Stimulated activated CD8-positive, alpha-beta memory T cell treated with anti-CD3 and anti-CD28 coated beads, Interleukin-12 subunit alpha, Interleukin-12 subunit beta, amount 100 ng/mL, for 4 hours (primary cell): ENCODE measurements at regions not wholly inside any gene's neighbourhood (a gene's known extent, or its start where the extent isn't known, plus 50 kb on each side); places are given as distances from the start of the nearest gene placed in this dataset.

Source experiments
- DNase-seq: peaks from one replicate; pipeline ENCODE4 v3.0.0-alpha.2; 2020; ENCODE audit warnings: low read depth

DNA sequence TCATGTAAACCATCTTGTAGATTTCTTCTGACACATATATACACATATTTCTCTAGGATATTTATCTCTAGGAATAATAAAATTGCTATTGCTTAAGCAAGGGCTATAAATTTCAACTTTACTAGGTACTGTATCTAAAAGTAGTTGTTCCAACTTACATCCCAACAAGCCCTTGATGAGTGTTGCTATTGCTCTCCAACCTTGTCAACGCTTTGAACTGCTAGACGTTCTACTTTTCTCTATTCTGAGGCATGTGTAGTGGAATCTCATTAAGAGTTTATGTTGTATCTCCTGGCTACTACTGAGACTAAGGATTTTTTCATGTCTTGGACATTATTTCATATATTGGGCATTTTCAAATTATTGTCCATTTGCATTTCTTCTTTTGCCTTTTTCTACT, 321.5 kb upstream of the SOX5 start:
- DNase-seq: no peak

DNA sequence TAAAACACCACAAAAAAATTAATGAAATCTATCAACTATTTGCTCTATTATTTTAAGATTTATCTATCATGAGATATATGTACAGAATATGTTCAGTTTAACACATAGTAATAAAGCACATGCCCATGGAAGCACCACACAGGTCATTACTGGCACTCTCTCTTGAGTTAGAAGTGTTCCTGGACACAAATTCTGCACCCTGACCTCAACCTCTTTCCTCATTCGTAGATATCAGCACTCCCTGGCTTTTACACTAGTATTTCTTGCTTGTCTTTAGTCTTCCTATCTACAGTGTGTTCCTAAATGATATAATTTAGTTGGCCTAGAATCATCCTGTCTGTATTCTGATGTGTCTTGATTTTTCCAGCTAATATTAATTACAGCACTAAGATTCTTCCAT, 321.0 kb upstream of the SOX5 start:
- DNase-seq: no peak

DNA sequence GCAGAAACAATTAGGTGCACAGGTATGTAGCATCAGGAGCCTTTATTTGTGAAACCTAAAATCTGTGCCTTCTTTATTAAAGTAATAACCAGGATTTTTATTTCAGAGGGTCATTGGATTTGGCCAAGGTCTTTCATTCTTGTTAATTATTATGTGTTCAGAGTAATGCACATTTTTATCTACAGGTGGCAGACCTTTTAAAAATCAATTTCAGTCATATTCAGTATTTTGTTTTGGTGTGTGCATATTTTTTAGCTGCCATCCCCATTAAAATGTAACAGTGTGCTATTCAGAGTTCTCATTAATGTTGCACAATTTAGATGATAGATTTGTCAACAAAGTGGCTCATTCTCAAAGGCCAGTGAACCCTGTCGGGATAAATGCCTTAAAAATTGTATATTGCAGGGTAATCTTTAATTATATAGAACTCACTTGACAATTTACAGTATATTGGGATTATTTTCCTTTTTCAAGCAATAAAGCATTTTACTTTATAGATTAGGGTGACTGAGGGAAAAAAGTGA, 319.3 kb upstream of the SOX5 start:
- DNase-seq: no peak

DNA sequence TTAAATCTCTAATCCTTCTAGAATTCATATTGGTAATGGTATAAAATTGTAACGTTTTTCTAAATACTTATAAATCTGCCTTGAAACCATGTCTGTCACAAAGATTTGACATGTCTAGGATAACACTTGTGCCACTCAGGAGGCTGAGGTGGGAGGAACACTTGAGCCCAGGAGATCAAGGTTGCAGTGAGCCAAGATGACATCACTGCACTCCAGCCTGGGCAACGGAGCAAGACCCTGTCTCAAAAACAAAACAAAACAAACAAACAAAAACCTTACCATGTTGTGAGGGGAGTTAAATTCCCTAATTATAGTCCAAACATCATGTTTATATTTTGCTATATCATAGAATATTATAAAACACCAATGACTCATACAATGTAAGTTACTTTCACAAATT, 317.5 kb upstream of the SOX5 start:
- DNase-seq: no peak

DNA sequence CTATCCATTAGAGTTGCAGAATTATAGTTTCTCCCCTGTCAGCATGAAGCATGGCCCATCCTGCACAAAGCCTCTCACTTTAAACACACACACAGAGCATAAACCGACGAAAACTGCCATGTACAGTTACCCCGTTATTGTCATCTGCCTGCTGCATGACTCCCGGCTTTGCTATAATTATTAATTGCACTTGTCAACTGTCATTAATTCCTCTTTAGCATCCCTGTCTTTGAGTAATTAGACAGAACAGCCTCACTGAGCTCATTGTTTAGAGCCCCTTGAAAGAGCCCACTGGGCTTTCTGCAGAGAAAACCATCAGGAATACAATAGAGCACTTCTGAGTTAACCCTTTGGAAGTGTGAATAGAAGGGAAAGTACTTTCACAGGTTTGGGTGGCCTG, 307.2 kb upstream of the SOX5 start:
- no peak for DNase-seq

DNA sequence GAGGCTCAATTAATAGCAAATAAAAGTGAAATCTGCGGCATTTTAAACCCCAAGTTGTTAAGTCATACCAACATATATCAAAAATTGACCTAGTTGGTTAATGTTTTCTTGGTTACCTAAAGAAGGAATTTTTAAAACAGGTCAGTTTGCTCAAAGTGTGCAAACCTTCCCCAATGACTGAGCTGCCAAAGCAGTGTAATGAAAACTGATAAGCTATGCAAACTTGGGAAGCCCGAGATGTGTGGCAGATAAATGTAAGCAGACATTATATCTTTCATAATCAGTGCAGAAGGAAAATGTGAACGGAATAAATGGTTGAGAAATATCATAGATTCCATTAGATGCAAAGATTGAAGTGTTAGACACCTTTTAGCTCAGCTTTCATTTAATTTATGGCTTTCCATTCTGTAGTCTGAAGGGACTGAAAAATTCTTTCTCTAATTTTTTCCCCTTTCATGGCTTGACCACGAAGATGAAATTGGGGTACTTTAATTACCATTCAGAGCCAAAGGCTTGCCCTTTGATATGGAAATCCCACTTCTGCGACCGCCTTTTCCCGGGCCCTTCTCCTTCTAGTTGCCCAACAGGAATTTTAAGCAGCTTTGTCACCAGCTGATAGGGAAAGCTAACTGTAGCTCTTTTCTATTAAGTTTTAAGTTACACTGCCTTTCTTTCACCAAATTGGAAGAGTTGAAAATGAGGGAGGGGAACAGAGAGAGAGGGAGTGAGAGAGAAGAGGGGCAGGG, 306.6 kb upstream of the SOX5 start:
- no peak for DNase-seq

DNA sequence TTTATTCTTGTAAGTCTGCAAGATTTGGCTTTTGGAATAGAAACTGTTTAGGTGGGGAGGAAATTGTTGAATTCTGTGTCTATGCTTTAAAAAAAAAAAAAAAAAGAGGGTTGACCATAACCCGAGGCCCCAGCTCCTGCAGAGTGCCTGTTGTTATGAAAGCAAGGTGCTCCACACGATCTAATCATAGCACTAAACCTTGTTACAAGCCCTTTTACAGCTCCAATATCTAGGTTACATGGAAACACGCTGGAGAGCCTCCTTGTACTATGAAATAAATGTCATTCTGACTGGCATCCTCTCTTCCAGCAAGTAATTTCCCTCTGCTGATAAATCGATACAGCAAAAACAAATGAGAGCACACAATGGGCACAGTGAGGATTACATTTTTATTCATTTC, 303.1 kb upstream of the SOX5 start:
- no peak for DNase-seq

DNA sequence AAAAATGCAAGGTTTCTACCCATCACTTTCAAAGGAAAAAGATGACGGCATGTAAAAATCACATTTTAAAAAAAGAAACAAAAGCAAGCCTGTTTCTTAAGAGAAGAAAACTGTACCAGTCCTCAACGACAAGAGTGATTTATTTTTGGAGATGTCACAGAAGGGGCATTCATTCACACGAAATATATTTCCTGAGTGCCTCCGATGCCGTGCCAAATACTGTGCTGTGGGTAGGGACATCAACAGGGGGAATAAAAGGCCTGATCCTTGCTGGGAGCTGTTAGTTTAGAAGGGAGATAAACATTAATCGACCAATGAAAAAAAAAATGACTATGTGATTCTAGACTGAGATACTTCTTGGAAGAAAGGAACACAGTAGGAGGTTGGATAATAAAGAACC, 297.5 kb upstream of the SOX5 start:
- no peak for DNase-seq

DNA sequence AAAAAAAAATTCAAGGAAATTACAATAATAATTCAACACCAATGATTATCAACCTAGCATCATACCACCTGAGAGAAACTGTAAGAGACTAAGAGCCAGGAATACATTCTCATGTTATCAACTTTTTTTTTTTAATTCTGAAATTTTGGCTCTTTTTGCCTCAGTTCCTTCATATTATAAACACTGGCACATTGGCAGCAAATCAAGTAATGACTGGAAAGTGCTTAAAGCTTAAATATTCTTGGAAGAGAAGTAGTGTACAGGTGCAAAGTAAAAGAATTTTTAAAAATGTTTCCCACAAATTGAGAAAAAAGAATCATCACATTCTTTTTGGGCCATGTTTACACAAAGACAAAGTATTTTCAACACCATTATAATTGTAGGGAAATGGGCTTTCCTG, 296.9 kb upstream of the SOX5 start:
- DNase-seq: no peak

DNA sequence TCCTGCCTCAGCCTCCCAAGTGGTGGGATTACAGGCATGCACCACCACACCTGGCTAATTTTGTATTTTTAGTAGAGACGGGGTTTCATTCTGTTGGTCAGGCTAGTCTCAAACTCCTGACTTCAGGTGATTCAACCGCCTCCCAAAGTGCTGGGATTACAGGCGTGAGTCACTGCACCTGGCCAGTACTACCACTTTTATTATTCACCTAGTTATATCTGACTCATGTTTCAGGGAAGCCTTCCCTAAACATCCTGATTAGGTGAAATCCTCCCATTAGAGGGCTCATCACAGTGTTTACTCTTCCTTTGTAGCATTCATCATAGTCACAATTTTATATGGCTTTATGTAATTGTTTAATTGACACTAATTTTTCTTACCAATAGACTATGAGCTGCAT, 295.3 kb upstream of the SOX5 start:
- no peak for DNase-seq

DNA sequence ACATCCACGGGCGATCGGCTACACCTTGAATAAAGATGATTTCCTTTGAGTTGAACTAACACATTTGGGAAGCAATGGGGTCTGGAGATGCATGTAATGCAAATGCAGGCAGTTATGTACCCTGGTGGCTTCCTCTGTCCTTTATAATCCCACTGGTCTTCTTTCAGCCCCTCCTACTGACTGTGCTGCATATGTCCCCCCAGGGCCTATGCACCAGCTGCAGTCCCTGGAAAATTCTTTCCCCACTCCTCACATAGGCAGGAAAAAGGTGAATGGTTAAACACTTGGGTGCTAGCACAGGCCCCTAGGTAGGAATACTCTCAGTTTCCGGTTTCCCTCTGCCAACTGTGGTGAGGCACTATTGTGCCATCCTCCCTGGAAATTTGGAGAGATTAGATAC, 294.8 kb upstream of the SOX5 start:
- no peak for DNase-seq

DNA sequence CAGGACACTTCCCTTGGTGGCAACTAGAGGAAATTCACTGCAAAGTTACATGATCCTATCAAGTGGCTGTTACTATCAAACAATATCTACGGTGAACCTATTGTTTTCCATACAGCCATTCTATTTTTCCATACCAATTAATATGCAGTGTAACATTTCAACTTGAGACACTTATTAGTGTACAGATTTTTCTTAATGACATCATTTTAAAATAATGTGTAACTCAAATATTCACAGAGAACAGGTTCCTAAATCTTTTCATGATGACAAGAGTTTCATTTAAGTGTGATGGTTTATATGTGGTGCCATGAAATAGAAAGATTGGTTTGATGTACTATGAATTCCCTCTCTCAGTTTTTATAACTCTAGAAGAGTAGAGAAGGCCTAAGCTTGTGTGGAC, 291.2 kb upstream of the SOX5 start:
- no peak for DNase-seq

DNA sequence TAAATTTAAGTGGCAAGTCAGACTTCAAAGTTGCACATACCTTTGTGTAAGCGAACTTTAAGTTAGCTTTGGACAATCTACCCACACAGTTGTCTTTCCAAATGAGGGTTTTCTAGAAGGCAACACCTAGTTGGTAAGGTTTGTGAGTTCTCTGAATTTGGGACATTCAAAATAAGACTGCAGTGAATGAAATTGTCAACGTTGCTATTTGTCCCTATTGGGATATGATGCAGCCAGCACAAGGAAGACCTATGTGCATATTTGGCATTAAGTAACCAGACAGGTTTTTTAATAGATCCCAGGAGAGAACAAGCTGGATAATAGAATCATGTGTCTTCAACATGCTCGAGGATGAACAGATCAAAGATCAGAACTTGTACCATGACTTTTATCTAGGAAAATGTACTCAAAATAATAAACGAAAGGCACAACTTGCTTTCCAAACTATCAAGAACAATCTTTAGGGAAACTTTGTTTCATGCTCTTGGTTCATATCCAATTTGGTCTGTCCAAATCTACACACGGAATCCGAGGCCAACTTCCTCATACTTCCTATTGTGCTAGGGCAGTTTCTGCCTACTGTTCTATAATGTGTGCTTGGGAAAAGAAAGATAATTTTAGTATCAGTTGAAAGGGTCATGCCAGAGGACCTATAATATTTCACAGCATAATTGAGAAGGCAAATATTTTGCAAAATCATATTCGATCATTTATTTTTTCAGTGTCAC, 284.2 kb upstream of the SOX5 start:
- no peak for DNase-seq

DNA sequence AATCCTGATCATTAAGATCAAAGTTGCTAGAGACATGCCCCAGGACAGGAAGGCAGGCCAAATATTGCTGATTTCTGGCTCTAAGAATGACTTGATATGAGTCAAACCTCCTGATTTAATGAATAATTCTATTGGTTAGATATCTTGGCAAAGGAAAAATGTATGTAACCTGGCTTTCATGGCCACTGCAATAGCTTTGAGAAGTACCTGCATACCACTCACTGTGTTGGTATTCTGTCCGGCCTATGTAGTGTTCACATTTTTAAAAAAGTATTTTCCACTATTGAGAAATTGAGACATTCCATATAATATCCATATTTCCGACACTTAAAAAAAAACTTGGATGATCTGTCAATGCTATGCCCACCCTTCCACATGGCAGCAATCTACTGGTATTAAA, 283.1 kb upstream of the SOX5 start:
- DNase-seq: no peak

DNA sequence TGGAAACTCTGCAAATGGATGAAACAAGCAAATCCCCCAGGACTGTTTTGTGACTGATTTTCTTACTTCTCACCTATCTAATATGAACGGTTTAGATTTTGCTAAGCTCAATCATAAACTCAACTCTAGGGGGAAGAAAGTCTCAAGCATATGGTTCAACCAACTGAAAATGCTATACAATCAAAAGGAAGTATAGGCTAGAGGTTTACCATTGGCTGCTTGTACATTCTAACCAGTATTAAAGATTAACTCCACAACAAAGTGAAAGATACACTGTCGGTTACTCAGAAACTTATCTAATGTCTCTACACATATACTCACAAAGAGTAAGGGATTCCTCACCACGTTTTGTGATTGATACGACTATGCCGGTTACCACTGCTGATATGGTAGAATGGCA, 281.8 kb upstream of the SOX5 start:
- no peak for DNase-seq

DNA sequence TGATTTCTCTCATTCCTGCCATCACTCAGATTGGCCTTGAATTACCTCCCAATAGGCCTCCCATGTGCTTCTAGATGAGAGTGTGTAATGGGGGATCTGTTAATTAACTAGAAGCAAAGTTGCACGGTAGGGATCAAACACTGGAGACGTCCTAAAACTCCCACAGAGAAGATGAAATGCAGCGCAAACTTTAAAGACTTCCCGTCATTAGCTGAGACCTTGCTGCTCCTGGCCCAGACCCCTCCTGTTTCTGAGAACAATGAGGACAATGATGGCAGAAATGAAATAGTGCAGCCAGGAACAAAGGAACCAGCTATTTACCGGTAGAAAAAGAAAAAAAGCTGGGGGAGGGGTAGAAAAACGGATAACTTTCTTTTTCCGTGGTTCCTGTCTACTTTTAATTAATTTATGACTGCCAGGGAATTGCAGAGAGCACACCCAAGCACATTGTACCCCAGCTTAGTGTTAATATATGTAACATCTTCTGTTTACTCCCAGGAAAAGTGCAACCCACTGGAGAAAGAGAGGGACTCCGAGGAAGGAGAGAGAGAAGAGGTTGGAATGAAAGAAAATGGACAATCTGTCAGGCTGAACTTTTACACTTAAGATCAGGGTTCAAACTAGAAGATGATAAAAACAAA, 280.7 kb upstream of the SOX5 start:
- DNase-seq: no peak

DNA sequence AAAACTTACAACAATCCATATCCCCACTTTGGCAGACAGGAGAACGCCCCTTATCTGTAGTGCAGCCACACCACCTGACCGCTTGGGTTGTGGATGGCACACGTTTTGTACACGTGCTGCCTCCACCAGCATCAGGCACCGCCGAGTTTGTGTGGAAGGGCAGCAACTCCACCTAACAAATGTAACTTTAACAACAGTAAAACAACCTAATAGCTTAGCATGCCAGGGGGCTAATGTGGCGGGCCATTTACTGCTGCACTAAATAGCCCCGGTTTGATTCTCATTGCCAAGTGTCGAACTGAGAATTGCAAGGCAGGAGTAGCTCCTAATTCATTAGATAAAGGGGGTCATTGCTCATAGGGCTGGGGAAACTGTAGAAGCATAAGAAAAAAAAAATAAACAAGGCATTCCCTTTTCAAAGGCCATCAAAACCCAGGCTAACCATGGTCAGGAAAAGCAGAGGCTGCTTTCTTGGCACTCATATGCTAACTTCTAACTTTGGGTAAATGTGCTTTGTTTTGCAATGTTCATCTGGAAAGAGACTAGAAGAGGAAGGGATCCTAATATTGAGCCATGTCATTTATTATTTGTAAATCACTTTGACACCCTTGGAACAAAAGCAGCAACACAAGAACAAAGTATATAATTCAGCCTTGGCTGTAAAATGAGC, 279.7 kb upstream of the SOX5 start:
- DNase-seq: no peak

DNA sequence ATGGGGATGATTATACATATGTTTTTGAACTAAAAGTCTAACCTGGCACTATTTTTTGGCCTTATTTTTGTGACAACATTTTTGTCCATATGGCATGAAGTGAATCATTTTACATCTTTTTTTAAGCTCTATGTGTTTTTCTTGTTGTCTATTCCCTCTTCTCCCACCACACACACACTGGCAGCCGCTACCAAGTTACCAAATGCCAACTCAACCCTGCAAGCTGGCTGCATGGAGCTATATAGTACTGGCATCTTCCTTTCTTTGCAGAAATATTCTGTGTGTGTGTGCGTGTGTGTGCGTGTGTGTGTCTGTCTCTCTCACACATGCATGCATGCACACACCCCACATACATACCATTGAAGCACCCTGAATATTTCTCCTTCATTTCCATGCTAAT, 278.9 kb upstream of the SOX5 start:
- no peak for DNase-seq

DNA sequence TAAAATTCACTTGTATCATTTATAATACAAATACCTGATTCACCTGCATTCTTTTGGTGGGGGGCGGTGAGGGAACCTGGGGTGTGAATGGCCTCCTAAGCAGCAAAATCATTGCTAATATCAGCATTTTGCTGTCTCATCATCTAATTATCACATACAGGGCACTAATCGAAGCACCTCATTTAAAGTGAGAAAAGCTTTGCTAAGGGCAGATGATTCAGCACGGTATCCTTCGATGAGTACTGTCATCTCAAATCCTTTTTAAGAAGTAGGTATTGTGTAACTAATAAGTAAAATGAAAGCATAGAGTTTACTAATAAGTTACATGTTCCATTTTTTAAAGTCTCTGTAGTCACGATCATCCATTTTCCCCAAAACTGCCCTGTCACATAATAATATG, 278.1 kb upstream of the SOX5 start:
- no peak for DNase-seq

DNA sequence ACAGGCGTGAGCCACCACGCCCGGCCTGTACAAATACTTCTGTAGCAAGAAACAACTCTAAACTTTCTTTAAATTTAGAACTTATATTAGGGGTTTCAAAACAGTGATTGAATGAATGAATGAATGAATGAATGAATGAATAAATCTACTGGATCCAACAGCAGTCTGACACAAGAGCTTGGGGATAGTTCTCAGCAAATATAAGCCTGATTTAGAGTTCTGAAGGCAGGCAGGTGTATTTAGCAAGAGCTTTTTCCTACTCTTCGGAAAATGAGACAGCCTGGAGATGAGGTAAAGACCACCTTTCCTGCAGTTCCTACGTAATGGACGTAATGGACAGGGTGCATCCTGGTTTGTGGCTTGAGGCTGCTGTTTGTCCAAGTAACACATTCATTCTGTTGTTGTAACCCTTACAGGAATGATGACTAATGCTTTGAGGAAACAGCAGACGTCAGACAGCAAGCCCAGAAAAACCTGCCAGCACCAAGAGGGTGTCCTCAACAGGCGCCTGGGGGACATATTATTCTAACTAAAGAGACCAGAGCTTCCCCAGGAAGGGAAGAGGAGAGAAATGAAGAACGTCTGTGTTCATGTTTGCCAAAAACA, 277.4 kb upstream of the SOX5 start:
- DNase-seq: no peak

DNA sequence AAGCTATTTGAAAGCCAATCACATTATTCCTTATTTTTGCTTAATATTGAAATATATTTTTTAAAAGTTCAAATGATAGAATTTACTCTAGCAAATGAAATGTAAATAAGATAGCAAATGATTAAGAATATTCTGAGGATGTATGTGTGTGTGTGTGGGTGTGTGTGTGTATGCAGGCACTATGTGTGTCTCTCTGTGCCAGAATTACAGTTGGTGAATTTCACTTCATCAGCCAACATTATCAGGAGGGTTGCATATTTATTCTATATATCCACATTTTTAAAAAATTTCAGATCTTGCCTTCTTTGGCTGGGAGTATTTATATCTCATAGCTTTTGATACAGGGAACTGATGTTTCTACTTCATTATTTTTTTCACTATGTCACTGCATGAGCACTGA, 274.9 kb upstream of the SOX5 start:
- no peak for DNase-seq

DNA sequence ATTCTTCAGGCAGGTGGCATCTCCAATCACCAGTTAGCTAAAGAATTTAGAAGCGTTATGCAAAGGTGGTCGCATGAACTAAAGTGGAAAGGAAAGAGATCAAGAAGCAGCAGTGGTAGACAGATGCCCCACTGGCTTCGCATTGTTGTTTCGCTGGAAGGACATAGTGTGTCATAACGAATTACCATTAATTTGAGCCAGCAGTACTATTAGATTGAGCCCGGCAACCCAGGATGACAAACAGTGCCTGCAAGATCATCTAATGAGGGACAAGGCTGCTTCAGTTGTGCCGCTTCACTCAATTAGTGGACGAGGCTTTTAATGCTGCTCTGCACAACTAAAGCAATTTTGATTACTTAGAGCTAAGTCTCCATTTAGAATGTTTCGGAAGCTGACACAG, 274.5 kb upstream of the SOX5 start:
- DNase-seq: no peak
